ENCODE measurements at regions not wholly inside any gene's neighbourhood (a gene's known extent, or its start where the extent isn't known, plus 50 kb on each side); places are given as distances from the start of the nearest gene placed in this dataset.

GRCh38 chr9:16145196-16145950 is 592.5 kb downstream of the CCDC171 start:
- Mint-ChIP-seq H3K27me3 (no peaks in the 10 kb centered on the region), H3K27ac (peak overlapping the region in 1 of 10 donors; percentile 66), H3K4me3 (no peak overlapping the region), H3K9me3 (peaks cover 0 to 3% (median 0%) of the 10 kb centered on the region in 9 donors), H3K36me3 (no peaks in the 10 kb centered on the region), H3K4me1 (peaks cover 0 to 5% (median 0%) of the 10 kb centered on the region in 4 donors)
- DNase-seq (no peak), ATAC-seq (no peak)
- POLR2A ChIA-PET = no interaction called here

GRCh38 chr9:16147726-16148125 is 594.9 kb downstream of the CCDC171 start:
- ATAC-seq (no peak), DNase-seq (no peak)
- Mint-ChIP-seq H3K4me1 (peaks cover 4 to 16% (median 14%) of the 10 kb centered on the region in 4 donors), H3K27me3 (peaks cover 0 to 3% (median 0%) of the 10 kb centered on the region in 5 donors), H3K4me3 (no peak overlapping the region), H3K9me3 (peaks cover 0 to 3% (median 0%) of the 10 kb centered on the region in 9 donors), H3K27ac (no peak overlapping the region), H3K36me3 (no peaks in the 10 kb centered on the region)
- POLR2A ChIA-PET = no interaction called here

GRCh38 chr9:16150501-16150900 is 597.7 kb downstream of the CCDC171 start:
- DNase-seq = no peak
- peaks cover 0 to 3% (median 0%) of the 10 kb centered on the region in 9 donors for H3K9me3 Mint-ChIP-seq
- no peak overlapping the region for H3K4me3 Mint-ChIP-seq
- ATAC-seq = no peak
- POLR2A ChIA-PET = no interaction called here
- no peaks in the 10 kb centered on the region for H3K36me3 Mint-ChIP-seq
- H3K27me3 Mint-ChIP-seq = peaks cover 0 to 12% (median 0%) of the 10 kb centered on the region in 5 donors
- H3K27ac Mint-ChIP-seq = peak overlapping the region in 1 of 10 donors; percentile 24
- peaks cover 14 to 27% (median 22%) of the 10 kb centered on the region in 4 donors for H3K4me1 Mint-ChIP-seq

- DNase-seq (peak in 1 of 10 donors; percentile 6), ATAC-seq (no peak)
- Mint-ChIP-seq H3K36me3 (no peaks in the 10 kb centered on the region), H3K4me1 (peaks cover 16 to 29% (median 24%) of the 10 kb centered on the region in 4 donors), H3K4me3 (no peak overlapping the region), H3K27me3 (peaks cover 0 to 14% (median 0%) of the 10 kb centered on the region in 5 donors), H3K9me3 (peaks cover 0 to 3% (median 0%) of the 10 kb centered on the region in 9 donors), H3K27ac (peak overlapping the region in 1 of 10 donors; percentile 24)
- POLR2A ChIA-PET = no interaction called here
Measured at GRCh38 chr9:16150938-16151650, 598.3 kb downstream of the CCDC171 start.

- Mint-ChIP-seq H3K4me3 (no peak overlapping the region), H3K27me3 (peaks cover 0 to 14% (median 0%) of the 10 kb centered on the region in 5 donors), H3K27ac (peak overlapping the region in 1 of 10 donors; percentile 43), H3K36me3 (no peaks in the 10 kb centered on the region), H3K4me1 (peaks cover 16 to 32% (median 24%) of the 10 kb centered on the region in 4 donors), H3K9me3 (peaks cover 0 to 3% (median 0%) of the 10 kb centered on the region in 9 donors)
- ATAC-seq (no peak), DNase-seq (no peak)
- POLR2A ChIA-PET = no interaction called here
Measured at GRCh38 chr9:16152276-16153101, 599.6 kb downstream of the CCDC171 start.

GRCh38 chr9:16153221-16153620 is 600.4 kb downstream of the CCDC171 start:
- Mint-ChIP-seq H3K4me1 (peaks cover 16 to 32% (median 23%) of the 10 kb centered on the region in 4 donors), H3K27ac (peak overlapping the region in 1 of 10 donors; percentile 55), H3K27me3 (peaks cover 0 to 14% (median 0%) of the 10 kb centered on the region in 5 donors), H3K4me3 (no peak overlapping the region), H3K9me3 (peaks cover 0 to 3% (median 0%) of the 10 kb centered on the region in 9 donors), H3K36me3 (no peaks in the 10 kb centered on the region)
- POLR2A ChIA-PET = interaction anchor here (2.1 kb wide), 1 partner anchor 26 kb away, joined by 7 read pairs; no protein-coding TSS in a partner anchor
- ATAC-seq (no peak), DNase-seq (no peak)

- peaks cover 0 to 14% (median 0%) of the 10 kb centered on the region in 5 donors for H3K27me3 Mint-ChIP-seq
- peak overlapping the region in 6 of 10 donors; percentile 57 to 81 (median 76) for H3K4me3 Mint-ChIP-seq
- POLR2A ChIA-PET = interaction anchor here (2.1 kb wide), 1 partner anchor 26 kb away, joined by 7 read pairs; no protein-coding TSS in a partner anchor
- ATAC-seq (no peak), DNase-seq (no peak)
- peaks cover 0 to 3% (median 0%) of the 10 kb centered on the region in 9 donors for H3K9me3 Mint-ChIP-seq
- peaks cover 16 to 32% (median 23%) of the 10 kb centered on the region in 4 donors for H3K4me1 Mint-ChIP-seq
- H3K36me3 Mint-ChIP-seq = no peaks in the 10 kb centered on the region
- H3K27ac Mint-ChIP-seq = peak overlapping the region in 2 of 10 donors; percentile 55 to 61
Measured at GRCh38 chr9:16153741-16154140, 600.9 kb downstream of the CCDC171 start.

GRCh38 chr9:16154521-16155078 is 601.8 kb downstream of the CCDC171 start:
- H3K27me3 Mint-ChIP-seq = peaks cover 0 to 14% (median 0%) of the 10 kb centered on the region in 5 donors
- POLR2A ChIA-PET = interaction anchor here (2.1 kb wide), 1 partner anchor 25 kb away, joined by 7 read pairs; no protein-coding TSS in a partner anchor
- ATAC-seq (peak; percentile 92 to 97), DNase-seq (peak; percentile 11 to 74 (median 43))
- peak overlapping the region; percentile 57 to 81 (median 76) for H3K4me3 Mint-ChIP-seq
- peak overlapping the region in 6 of 10 donors; percentile 41 to 78 (median 56) for H3K27ac Mint-ChIP-seq
- no peaks in the 10 kb centered on the region for H3K9me3 Mint-ChIP-seq
- peaks cover 16 to 32% (median 23%) of the 10 kb centered on the region in 4 donors for H3K4me1 Mint-ChIP-seq
- H3K36me3 Mint-ChIP-seq = no peaks in the 10 kb centered on the region

- Mint-ChIP-seq H3K27ac (no peak overlapping the region), H3K9me3 (peaks cover 0 to 4% (median 0%) of the 10 kb centered on the region in 9 donors), H3K36me3 (no peaks in the 10 kb centered on the region), H3K4me3 (peak overlapping the region in 5 of 10 donors; percentile 26 to 57 (median 39)), H3K4me1 (peaks cover 16 to 29% (median 20%) of the 10 kb centered on the region in 4 donors), H3K27me3 (peaks cover 0 to 14% (median 0%) of the 10 kb centered on the region in 5 donors)
- POLR2A ChIA-PET = no interaction called here
- DNase-seq = no peak
- ATAC-seq = no peak
Measured at GRCh38 chr9:16155878-16156277, 603.0 kb downstream of the CCDC171 start.

GRCh38 chr9:16157216-16157615 is 604.4 kb downstream of the CCDC171 start:
- Mint-ChIP-seq H3K27me3 (peaks cover 0 to 11% (median 0%) of the 10 kb centered on the region in 5 donors), H3K27ac (peak overlapping the region in 1 of 10 donors; percentile 64), H3K4me1 (peaks cover 9 to 18% (median 12%) of the 10 kb centered on the region in 4 donors), H3K36me3 (no peaks in the 10 kb centered on the region), H3K4me3 (no peak overlapping the region), H3K9me3 (peaks cover 0 to 10% (median 0%) of the 10 kb centered on the region in 9 donors)
- POLR2A ChIA-PET = no interaction called here
- ATAC-seq (no peak), DNase-seq (no peak)

GRCh38 chr9:16157651-16158050 is 604.8 kb downstream of the CCDC171 start:
- Mint-ChIP-seq H3K4me3 (no peak overlapping the region), H3K9me3 (peaks cover 0 to 11% (median 0%) of the 10 kb centered on the region in 9 donors), H3K27ac (peak overlapping the region in 1 of 10 donors; percentile 64), H3K27me3 (peaks cover 0 to 11% (median 0%) of the 10 kb centered on the region in 5 donors), H3K4me1 (peaks cover 9 to 18% (median 12%) of the 10 kb centered on the region in 4 donors), H3K36me3 (no peaks in the 10 kb centered on the region)
- DNase-seq (no peak), ATAC-seq (no peak)
- POLR2A ChIA-PET = no interaction called here

- ATAC-seq = no peak
- Mint-ChIP-seq H3K9me3 (peaks cover 0 to 11% (median 0%) of the 10 kb centered on the region in 9 donors), H3K4me1 (peaks cover 9 to 18% (median 12%) of the 10 kb centered on the region in 4 donors), H3K27ac (no peak overlapping the region), H3K36me3 (no peaks in the 10 kb centered on the region), H3K4me3 (no peak overlapping the region), H3K27me3 (peaks cover 0 to 11% (median 2%) of the 10 kb centered on the region in 5 donors)
- POLR2A ChIA-PET = no interaction called here
- no peak for DNase-seq
Measured at GRCh38 chr9:16158093-16158492, 605.2 kb downstream of the CCDC171 start.

Measured in naive thymus-derived CD8-positive, alpha-beta T cell (primary cell).